ENCODE measurements at regions not wholly inside any gene's neighbourhood (a gene's known extent, or its start where the extent isn't known, plus 50 kb on each side); places are given as distances from the start of the nearest gene placed in this dataset.

DNA sequence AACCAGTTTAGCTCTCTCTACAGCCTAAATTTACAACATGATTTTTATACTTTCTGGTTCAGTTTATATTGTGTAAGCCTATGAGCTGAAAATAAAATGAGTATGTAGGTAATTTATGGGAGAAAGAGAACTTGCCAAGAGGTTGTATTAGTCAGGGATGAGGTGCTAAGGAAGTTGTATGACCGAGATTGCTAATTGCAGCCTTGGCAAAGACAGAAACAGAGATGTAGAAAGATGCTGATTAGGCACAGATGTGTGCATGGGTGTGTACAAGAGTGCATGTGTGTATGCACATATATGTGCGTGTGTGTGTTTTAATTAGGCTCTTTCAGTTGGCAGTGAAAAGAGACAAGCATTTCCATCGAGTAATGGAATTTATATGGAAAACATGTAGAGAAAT lies 213.9 kb downstream of the FBXO15 start:
- Mint-ChIP-seq H3K27ac (no peak overlapping the region), H3K27me3 (peaks cover 2% of the 10 kb centered on the region), H3K4me1 (ENCODE audit: unreplicated experiment) (no peaks in the 10 kb centered on the region), H3K36me3 (no peaks in the 10 kb centered on the region), H3K4me3 (no peak overlapping the region), H3K9me3 (no peaks in the 10 kb centered on the region)
- DNase-seq (ENCODE audit: extremely low spot score, unreplicated experiment) = no peak
- TF ChIP-seq, protein P1, sequence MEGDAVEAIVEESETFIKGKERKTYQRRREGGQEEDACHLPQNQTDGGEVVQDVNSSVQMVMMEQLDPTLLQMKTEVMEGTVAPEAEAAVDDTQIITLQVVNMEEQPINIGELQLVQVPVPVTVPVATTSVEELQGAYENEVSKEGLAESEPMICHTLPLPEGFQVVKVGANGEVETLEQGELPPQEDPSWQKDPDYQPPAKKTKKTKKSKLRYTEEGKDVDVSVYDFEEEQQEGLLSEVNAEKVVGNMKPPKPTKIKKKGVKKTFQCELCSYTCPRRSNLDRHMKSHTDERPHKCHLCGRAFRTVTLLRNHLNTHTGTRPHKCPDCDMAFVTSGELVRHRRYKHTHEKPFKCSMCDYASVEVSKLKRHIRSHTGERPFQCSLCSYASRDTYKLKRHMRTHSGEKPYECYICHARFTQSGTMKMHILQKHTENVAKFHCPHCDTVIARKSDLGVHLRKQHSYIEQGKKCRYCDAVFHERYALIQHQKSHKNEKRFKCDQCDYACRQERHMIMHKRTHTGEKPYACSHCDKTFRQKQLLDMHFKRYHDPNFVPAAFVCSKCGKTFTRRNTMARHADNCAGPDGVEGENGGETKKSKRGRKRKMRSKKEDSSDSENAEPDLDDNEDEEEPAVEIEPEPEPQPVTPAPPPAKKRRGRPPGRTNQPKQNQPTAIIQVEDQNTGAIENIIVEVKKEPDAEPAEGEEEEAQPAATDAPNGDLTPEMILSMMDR (conservative IDR thresholded peaks at IDR 0.05) = no peak

DNA sequence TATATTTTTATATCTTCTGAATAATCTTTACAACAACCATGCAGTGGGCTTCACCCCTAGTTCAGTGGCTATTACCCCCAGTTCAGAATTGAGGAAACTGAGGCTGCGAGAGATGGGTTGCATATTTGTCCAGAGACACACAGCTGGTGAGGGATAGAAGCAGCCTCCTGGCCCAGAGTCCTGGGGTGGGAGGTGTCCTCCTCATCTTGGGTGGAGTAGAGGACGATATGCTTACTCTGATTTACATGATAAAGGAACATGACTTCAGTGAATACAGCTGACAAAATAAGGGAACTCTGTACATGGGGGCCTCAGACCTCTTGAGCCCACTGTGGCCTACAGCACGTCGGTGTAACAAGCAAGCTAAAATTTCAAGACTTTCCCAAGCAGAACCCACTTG lies 214.7 kb downstream of the FBXO15 start:
- no peaks in the 10 kb centered on the region for H3K9me3 Mint-ChIP-seq
- no peak overlapping the region for H3K4me3 Mint-ChIP-seq

DNA sequence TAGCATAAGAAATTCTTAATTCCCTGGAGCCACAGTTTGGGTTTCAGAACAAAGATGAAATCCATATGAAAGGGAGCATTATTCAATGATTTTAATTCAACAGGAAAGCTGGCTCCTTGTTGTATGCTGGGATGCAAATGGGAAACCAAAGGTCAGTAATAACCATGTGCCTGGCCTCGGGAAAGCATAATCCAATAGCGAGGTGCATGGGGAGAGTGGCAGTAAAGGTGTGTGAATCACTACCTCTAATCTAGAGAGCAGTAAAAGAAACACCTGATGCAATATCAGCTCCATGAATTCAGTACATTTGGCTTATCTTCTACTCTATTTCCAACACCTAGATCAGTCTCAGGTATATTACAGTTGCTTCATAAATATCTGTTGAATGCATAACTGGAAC lies 220.1 kb downstream of the FBXO15 start:
- Mint-ChIP-seq H3K27me3 (peaks cover 2% of the 10 kb centered on the region), H3K4me1 (ENCODE audit: unreplicated experiment) (no peaks in the 10 kb centered on the region), H3K36me3 (no peaks in the 10 kb centered on the region), H3K27ac (no peak overlapping the region), H3K9me3 (no peaks in the 10 kb centered on the region), H3K4me3 (no peak overlapping the region)
- TF ChIP-seq, protein P1 (conservative IDR thresholded peaks at IDR 0.05) = no peak
- DNase-seq (ENCODE audit: extremely low spot score, unreplicated experiment) = no peak

More for the DNA sequence above, 214.7 kb downstream of the FBXO15 start:
- Mint-ChIP-seq H3K27me3 (peaks cover 2% of the 10 kb centered on the region), H3K4me1 (ENCODE audit: unreplicated experiment) (no peaks in the 10 kb centered on the region), H3K36me3 (no peaks in the 10 kb centered on the region), H3K27ac (no peak overlapping the region)
- DNase-seq (ENCODE audit: extremely low spot score, unreplicated experiment) = no peak
- TF ChIP-seq, protein P1 (conservative IDR thresholded peaks at IDR 0.05) = no peak

DNA sequence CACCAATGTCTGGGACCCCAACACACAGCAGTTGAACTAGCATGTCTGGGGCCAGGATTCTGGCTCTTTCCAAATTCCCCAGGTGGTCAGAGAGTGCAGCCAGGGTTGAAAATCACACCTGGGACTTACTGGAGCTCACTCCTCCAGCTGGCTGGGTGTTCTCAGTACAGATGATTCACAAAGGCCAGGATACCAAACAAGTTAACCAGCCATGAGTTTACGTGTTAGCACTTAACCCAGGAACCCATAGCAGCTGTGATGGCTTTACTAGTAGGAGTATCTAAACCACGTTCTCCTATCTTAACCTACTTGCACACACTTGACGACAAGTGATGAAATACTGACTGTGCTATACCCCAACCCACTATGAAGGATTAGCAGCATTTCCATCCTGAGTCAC lies 222.8 kb downstream of the FBXO15 start:
- Mint-ChIP-seq H3K36me3 (no peaks in the 10 kb centered on the region), H3K27me3 (no peaks in the 10 kb centered on the region), H3K4me1 (ENCODE audit: unreplicated experiment) (no peaks in the 10 kb centered on the region), H3K4me3 (no peak overlapping the region), H3K9me3 (no peaks in the 10 kb centered on the region), H3K27ac (no peak overlapping the region)
- TF ChIP-seq, protein P1 (conservative IDR thresholded peaks at IDR 0.05) = no peak
- DNase-seq (ENCODE audit: extremely low spot score, unreplicated experiment) = no peak

DNA sequence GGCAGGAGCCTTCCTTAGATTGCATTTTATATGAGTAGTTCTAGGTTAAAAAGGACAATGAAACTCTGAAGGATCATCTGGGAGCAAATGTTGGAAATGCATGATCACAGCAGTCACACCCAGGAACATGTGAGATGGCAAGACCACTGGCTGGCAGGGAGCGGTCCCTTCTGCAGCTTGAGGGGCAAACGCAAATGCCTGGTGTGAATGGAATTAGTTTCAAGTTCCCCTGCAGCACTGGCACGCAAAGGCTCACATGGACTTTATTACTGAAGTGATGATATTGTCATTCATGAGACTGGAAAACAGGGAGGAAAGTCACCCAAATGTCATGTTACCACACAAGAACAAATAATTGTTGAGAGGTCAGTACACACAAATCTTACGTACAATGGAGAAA lies 223.3 kb downstream of the FBXO15 start:
- no peaks in the 10 kb centered on the region for H3K4me1 Mint-ChIP-seq (ENCODE audit: unreplicated experiment)
- no peak overlapping the region for H3K4me3 Mint-ChIP-seq
- DNase-seq (ENCODE audit: extremely low spot score, unreplicated experiment) = no peak
- TF ChIP-seq, protein P1 (conservative IDR thresholded peaks at IDR 0.05) = no peak
- H3K9me3 Mint-ChIP-seq = no peaks in the 10 kb centered on the region
- H3K27me3 Mint-ChIP-seq = no peaks in the 10 kb centered on the region
- H3K36me3 Mint-ChIP-seq = no peaks in the 10 kb centered on the region
- no peak overlapping the region for H3K27ac Mint-ChIP-seq

DNA sequence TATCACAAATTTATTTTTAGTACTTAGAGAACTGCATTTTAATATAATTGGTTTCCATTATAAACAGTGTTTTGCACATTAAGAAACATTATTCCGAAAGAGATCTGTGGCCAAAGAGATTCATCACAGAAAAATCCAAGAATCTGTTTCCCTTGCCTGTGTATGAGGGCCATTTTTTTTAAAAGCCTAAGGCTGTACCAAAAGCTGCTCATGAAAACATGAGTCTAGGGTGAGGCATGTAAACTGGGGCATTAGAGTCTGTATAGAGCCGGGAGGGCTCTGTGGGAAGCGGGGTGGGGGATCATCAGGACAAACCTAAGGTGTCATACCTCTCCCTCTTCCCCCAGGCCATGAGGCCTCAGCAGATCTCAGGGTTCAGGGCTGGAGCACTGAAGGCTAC lies 223.8 kb downstream of the FBXO15 start:
- TF ChIP-seq, protein P1 (conservative IDR thresholded peaks at IDR 0.05) = no peak
- no peaks in the 10 kb centered on the region for H3K4me1 Mint-ChIP-seq (ENCODE audit: unreplicated experiment)

More for the DNA sequence above, 223.8 kb downstream of the FBXO15 start:
- DNase-seq (ENCODE audit: extremely low spot score, unreplicated experiment) = no peak
- Mint-ChIP-seq H3K27ac (no peak overlapping the region), H3K36me3 (no peaks in the 10 kb centered on the region), H3K9me3 (no peaks in the 10 kb centered on the region), H3K27me3 (no peaks in the 10 kb centered on the region), H3K4me3 (no peak overlapping the region)

All from type B pancreatic cell (in vitro differentiated cells).